Muscle of back (tissue), 3 donors: ENCODE measurements at regions not wholly inside any gene's neighbourhood (a gene's known extent, or its start where the extent isn't known, plus 50 kb on each side); places are given as distances from the start of the nearest gene placed in this dataset.

Experiments used
- DNase-seq, 3 donors: peaks; one replicate each; pipeline versions ENCODE4 v3.0.0 to v3.0.0-alpha.2; 2013

DNA sequence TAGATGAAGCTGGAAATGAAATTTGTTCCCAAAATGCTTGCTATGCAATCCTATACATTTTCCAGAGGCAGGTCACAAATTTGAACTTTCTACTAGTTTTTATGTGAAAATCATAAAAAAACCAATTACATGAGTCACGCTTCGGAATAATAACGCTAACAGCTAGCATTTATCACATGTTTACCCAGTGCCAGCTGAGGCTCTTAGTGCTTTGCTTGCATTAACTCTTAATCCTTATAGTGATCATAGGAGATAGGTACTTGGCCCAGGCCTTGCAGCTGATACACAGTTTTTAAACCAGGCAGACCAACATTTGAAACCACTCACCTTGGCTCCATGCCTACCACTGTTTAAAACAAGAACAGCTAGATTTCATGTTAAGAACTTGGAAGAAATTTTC is 131.8 kb upstream of the RAG2 start:
- no peak for DNase-seq

DNA sequence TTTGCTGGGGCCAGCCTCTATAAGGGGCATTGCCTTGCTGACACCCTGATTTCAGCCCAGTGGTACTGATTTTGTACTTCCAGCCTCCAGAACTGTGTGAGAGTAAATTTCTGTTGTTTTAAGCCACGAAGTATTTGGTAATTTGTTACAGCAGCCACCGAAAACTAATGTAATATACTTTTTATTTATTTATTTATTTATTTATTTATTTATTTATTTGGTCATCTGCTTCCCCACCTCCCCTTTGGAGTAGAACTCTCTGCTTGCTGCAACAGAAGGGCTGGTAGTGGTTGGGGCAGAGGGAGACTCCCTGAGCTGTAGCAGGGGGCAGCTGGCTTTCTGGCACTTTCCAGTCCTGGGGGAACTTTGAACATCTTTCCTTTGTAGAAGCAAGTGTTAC is 128.4 kb upstream of the RAG2 start:
- DNase-seq: no peak

DNA sequence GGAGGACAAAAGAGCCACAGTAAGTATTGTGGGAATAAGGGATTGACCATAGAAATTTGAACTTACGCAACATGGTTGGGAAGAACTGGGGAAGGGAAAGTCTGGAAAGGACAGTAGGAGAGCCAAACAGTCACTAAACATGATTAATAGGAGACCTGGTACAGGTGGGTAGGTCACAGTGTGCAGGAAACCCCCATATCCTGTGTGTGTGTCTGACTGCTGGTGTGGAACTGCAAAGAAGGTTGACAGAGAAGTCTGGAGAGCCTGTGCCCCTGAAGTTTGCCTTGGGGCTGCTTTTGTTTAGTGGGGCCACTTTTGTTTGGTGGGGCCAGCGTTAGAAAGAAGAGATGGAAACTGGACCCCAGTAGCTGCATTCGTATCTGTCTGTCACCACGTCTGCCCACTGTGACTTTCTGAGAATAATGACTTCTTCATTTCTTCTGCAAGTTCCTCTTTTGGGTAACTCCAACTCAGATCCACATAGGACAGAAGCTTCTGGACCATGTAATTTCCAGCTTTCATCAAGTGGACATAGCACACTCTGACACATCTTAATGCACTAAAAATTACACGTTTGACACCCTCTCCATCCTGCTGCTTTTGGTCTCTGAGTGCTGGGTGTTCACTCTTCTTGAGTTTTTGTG is 126.8 kb upstream of the RAG2 start:
- DNase-seq: no peak

DNA sequence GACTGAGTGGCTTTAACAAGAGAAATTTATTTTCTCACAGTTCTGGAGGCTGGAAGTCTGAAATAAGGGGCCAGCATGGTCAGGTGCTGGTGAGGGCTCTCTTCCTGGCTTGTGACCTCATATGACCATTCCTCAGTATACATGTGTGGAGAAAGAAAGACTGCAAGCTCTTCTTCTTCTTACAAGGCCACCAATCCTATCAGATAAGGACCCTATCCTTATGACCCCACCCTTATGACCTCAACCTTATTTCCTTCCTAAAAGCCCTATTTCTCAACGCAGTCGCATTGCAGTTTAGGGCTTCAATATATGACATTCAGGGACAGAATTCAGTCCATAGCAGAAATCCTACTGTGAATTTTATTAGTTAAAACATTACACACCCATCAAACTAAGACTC is 124.4 kb upstream of the RAG2 start:
- DNase-seq: no peak

DNA sequence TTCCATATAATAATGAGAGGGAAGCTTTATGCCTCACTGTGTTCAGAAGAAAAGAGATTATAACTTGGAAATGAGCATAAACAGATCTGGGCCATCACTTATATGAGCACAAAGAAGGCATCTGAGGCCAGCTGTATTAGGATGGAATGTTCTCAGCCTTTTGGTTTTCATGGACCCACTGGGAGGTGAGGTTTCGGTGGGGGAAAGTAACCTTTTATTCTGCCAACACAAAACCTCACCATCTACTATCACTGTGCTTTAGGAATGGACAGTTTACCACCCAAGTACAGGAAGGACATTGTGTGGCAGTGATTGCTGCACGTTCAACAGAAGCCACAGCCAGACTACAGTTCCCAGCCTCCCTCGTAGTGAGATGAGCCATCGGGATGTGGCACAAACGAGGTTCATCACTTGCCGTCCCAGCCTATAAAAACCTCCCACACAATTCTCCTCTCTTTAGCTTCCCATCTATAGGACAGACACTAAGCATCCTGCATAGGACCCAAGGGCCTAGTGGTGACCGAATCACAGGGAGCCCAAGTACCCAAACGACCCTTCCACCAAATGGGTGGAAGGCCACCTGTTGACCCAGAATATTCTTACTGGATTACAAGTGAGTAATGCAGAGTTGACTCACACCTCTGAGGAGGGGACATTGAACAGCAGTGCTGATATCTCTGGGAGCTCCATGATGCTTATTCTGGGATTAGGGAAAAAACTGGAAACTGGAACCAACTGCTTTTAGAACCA is 121.5 kb upstream of the RAG2 start:
- DNase-seq: no peak

DNA sequence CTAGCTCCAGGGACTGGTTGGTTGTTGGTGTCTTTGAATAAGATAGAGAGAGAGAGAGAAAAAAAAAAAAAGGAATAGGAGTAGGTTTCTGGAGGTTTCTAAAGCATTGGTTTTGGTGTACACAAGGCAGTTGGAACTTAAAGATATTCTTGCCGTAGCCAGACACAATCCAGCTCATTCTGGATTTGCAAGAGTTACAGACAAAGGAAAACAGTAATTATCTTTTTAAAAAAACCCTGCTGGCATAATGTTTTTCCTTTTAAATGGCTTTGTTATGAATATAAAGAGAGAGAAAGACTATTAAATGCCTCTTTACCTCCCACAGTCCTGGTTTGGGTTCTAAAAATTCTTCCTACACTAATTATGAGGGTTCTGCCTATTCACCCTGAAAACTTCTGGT is 120.4 kb upstream of the RAG2 start:
- no peak for DNase-seq

DNA sequence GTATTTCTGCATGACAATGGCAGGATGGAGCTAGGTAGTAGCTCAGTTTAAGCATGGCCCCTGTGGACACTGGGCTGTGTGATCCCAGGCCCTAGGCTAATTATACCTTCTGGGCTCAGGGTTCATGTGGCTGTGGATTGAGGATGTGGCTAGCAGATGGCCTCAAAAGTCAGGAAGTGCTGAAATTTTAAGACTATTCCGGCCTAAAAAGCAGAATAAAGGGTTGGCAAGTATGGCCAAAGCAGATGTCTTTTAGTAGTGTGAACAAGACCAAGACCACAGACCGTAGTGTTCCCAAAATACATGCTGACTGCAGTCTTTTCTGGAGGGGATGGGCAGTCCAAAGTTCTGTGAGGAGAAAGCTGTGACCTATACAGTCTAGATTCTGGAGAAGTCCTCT is 115.7 kb upstream of the RAG2 start:
- DNase-seq: peak in 2 of 3 donors; percentile 8 to 20

DNA sequence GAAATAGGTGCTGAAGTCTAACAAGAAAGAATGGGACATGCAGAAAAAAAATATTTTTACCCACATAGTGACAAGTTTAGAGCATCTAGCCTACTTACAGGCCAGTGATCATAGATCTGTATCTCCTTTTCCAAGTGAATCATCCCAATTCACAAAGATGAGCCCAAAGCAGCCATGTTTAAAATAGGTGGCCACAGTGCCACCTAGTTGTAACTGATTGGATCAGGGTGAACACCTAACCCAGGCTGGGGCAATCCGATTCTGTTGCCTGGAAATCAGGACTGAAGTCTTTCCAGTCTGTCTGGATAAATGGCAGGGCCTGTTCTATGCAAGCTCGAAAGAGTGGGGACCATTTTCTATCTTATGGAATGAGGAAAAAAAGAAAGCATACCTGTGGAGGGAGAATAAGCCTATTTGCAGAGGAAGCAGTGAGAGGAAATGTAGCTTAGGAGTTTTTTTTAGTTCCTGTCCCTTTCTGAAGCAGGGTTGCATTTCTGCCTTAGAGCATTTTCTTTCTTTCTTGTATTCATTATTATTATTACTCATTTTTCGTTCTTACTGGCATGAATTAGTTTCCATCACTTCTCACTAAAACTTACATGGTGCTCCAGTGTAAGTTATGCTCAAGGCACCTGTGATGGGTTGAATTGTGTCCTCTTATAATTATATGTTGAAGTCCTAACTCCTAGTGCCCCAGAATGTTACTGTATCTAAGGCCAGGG is 113.2 kb upstream of the RAG2 start:
- no peak for DNase-seq
